HG03095 (cell line): ENCODE measurements at regions not wholly inside any gene's neighbourhood (a gene's known extent, or its start where the extent isn't known, plus 50 kb on each side); places are given as distances from the start of the nearest gene placed in this dataset.

Experiments
- ATAC-seq: cut with Tn5 transposase; IDR thresholded peaks from one replicate; pipeline ENCODE4 v1.9.1; 2021; ENCODE audit warnings: moderate library complexity; ENCODE audit not compliant: unreplicated experiment

DNA sequence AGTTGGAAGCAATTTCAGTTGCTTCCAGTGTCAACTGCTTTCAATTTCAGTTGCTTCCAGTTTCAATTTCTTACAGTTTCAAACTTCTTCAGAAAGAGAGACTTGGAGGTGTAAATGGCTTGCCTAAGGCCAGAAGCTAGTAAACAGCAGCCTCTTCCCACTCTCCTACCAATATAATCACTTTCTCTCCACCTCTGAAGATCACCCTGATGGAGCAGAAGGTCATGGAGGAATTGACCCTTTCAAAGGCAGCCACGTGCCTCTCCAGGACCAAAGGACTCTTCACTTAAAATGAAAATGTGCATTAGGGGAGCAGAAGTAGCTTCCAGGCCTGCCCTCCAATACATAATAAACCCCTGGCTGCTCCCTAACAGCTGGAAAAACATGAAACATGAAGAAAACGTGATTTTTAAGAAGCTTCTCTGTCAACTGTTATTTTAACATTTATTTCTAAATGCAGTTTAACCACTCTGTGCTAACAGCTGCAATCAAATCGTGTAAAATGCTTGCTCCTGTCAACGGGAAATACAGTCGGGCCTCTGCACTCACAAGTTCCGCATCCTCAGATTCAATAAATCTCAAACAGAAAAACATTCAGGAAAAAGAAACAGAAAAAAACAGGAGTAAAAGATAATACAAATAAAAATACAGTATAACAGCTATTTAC, 1020.6 kb downstream of the XPNPEP1 start:
- no peak for ATAC-seq

- no peak for ATAC-seq
These were observed 1021.3 kb downstream of the XPNPEP1 start for GRCh38 chr10:108901781-108902618.

DNA sequence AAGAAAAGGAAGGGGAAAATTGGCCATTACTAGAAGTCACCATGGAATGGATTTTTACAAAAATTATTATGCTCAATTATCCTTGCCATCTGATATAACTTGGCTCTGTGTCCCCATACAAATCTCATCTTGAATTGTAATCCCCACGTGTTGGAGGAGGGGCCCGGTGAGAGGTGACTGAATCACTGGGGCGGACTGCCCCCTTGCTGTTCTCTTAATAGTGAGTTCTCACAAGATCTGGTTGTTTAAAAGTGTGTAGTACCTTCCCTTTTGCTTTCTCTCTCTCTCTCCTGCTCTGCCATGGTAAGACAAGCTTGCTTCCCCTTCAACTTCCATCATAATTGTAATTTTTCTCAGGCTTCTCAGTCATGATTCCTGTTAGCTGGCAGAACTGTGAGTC, 1023.6 kb downstream of the XPNPEP1 start:
- ATAC-seq, result no peak

- ATAC-seq, result peak; percentile 88
These were observed 1028.7 kb downstream of the XPNPEP1 start for GRCh38 chr10:108894402-108895301.

GRCh38 chr10:108877095-108877561, 1046.2 kb downstream of the XPNPEP1 start:
- no peak for ATAC-seq

- ATAC-seq, result no peak
These were observed 1050.5 kb downstream of the XPNPEP1 start for GRCh38 chr10:108872854-108873253.

DNA sequence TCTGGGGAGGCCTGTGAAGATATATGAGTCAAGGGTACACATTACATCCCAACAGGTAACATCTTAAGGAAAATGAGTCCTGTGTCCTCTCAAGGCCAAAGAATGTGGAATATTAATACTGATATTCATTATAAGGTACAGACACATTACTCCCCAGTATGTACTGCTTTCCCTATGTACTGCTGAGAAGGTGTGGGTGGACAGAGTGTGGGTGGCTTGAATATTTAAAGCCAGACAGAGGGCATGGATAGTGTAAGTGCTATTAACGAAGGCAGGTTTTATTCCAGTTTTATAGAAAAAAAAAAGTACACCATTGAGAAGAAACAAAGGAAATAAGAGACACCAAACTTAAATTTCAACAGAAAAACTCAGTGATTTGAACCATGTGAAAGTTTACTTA, 1054.4 kb downstream of the XPNPEP1 start:
- ATAC-seq, result no peak

GRCh38 chr10:108862676-108863350, 1060.5 kb downstream of the XPNPEP1 start:
- ATAC-seq, result no peak

- ATAC-seq, result no peak
These were observed 1062.0 kb downstream of the XPNPEP1 start for GRCh38 chr10:108861181-108861754.

DNA sequence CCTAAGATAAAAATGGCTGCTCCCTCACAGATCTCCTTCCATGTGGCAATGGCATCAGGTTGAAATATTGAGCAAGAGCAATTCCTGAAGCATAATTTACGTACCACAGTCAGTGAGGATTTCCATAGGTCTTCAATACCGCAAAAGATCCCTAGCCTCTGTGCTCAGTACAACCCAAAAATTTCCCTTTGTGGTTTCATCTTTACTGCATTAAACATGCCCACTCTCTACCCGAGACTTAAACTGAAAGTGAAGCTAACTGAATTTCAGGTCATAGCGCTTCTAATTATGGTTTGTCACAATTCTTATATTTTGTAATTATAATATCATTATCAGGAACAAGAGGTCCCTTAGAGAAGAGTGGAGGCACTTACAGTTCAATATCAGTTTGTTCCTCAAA, 1071.1 kb downstream of the XPNPEP1 start:
- ATAC-seq, result peak; percentile 65

- ATAC-seq, result peak; percentile 91
These were observed 1073.0 kb downstream of the XPNPEP1 start for GRCh38 chr10:108850138-108850854.

- ATAC-seq, result peak; percentile 27
These were observed 1073.6 kb downstream of the XPNPEP1 start for GRCh38 chr10:108849688-108850087.

- no peak for ATAC-seq
These were observed 1074.1 kb downstream of the XPNPEP1 start for GRCh38 chr10:108849186-108849585.

DNA sequence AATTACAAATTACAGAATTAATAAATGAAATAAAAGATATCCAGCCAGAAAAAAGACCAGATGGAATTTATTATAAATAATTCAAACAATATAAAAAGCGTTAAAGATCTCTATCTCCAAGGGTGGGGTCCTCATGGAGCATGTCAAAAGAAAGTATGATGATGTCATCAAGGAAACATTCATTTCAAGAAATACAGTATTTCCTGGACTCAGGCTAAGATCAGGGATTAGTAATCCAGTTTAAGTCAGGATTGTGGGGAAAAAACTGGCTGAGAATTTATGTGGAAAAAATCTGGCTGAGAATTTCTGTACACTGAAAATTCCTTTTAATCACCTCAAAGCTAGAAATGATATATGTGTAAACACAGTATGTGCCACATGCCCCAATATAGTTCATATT, 1075.3 kb downstream of the XPNPEP1 start:
- ATAC-seq, result no peak

- no peak for ATAC-seq
These were observed 1082.4 kb downstream of the XPNPEP1 start for GRCh38 chr10:108840944-108841343.

DNA sequence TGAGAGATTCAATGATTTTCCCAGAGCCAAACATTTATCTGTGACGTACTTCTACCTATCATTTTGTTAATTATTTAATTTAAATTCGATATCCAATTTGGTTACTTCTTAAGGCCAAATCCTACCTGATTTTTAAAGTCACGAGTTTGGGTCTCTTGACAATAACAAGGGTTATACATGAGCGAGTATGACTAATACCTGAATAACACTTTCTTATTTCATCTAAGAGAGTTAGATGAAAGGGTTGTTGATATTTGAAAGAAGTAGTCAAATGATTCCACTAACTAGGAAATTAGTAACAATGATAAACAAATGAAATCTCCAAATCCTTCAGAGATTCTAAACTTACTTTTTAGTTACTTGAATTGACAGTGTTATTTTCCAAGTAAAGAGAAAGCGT, 1086.9 kb downstream of the XPNPEP1 start:
- ATAC-seq, result no peak

- ATAC-seq, result no peak
These were observed 1101.3 kb downstream of the XPNPEP1 start for GRCh38 chr10:108822026-108822425.

GRCh38 chr10:108819302-108819701, 1104.0 kb downstream of the XPNPEP1 start:
- ATAC-seq, result no peak

DNA sequence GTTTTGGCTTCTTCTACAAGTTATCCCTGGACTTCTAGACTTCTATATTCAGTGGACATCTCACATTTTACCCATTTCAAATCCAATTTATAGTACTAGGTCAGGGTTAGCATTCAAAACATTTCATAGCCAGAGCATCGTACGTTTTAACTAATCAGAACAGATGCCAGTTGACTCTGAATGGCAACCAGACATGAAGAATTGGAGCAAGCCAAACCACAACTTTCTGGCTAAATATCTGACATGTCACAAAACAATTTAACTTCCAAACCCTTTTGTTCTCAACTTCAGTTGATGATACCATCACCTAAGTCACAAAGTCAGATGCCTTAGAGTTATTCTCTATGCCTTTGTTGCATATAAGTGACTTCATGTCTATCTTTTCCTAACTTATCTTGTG, 1105.7 kb downstream of the XPNPEP1 start:
- no peak for ATAC-seq

GRCh38 chr10:108817135-108817534, 1106.2 kb downstream of the XPNPEP1 start:
- no peak for ATAC-seq
